SU-DHL-6 (cell line): ENCODE measurements at regions not wholly inside any gene's neighbourhood (a gene's known extent, or its start where the extent isn't known, plus 50 kb on each side); places are given as distances from the start of the nearest gene placed in this dataset.

ENCODE experiments used
- H2AFZ ChIP-seq: fragments of 200-600 bp; sonication (generic); 2 replicates; pipeline ENCODE4 v1.6.1; 2014; ENCODE audit warnings: low read depth, mild to moderate bottlenecking, moderate library complexity, mixed read lengths, antibody characterized with exemption, low read length; ENCODE audit not compliant: severe bottlenecking
- H3F3A ChIP-seq: fragments of 200-600 bp; shearing (Covaris generic); 2 replicates; pipeline ENCODE4 v1.6.0; 2016; ENCODE audit warnings: antibody characterized with exemption, mild to moderate bottlenecking; ENCODE audit not compliant: insufficient read depth
- H3K27ac ChIP-seq: fragments of 200-600 bp; sonication (generic); 2 replicates; pipeline ENCODE4 v1.5.1; 2016; ENCODE audit warnings: low read depth, mild to moderate bottlenecking, low read length, moderate library complexity, mixed read lengths
- H3K27me3 ChIP-seq: fragments of 200-600 bp; sonication (generic), shearing (Covaris generic); 2 replicates; pipeline ENCODE4 v1.6.0; 2014; ENCODE audit warnings: mild to moderate bottlenecking, low read length
- H3K36me3 ChIP-seq: fragments of 200-600 bp; sonication (generic); 2 replicates; pipeline ENCODE4 v1.6.1; 2014; ENCODE audit warnings: mild to moderate bottlenecking, low read length, mixed read lengths
- H3K4me2 ChIP-seq: fragments of 300-600, 200-600 bp; shearing (Covaris generic), sonication (generic); 2 replicates; pipeline ENCODE4 v1.6.0; 2014; ENCODE audit warnings: low read length, low read depth, mild to moderate bottlenecking; ENCODE audit not compliant: poor library complexity, severe bottlenecking
- H3K4me3 ChIP-seq: fragments of 200-600 bp; sonication (generic); 2 replicates; pipeline ENCODE4 v1.5.1; 2014; ENCODE audit warnings: antibody characterized with exemption, low read length, mild to moderate bottlenecking, mixed read lengths; ENCODE audit not compliant: insufficient read depth, poor library complexity, severe bottlenecking
- H3K79me2 ChIP-seq: fragments of 200-600 bp; sonication (generic); 2 replicates; pipeline ENCODE4 v1.6.1; 2014; ENCODE audit warnings: mild to moderate bottlenecking, low read length, moderate library complexity; ENCODE audit not compliant: insufficient read depth
- H3K9ac ChIP-seq: fragments of 200-600 bp; sonication (generic); 2 replicates; pipeline ENCODE4 v1.7.0; 2014; ENCODE audit warnings: mild to moderate bottlenecking, low read length
- H3K9me2 ChIP-seq: fragments of 200-600 bp; sonication (generic); replicated peaks from 2 replicates; pipeline ENCODE4 v1.6.1; 2014; ENCODE audit warnings: low read length; ENCODE audit not compliant: insufficient read depth
- H3K9me3 ChIP-seq: fragments of 200-600 bp; sonication (generic); 2 replicates; pipeline ENCODE4 v1.6.1; 2014; ENCODE audit warnings: low read length, mixed read lengths; ENCODE audit not compliant: insufficient read depth
- H4K20me1 ChIP-seq: fragments of 200-600 bp; sonication (generic); 2 replicates; pipeline ENCODE4 v1.6.1; 2014; ENCODE audit warnings: low read depth, mild to moderate bottlenecking, antibody characterized with exemption, low read length, moderate library complexity, mixed read lengths
- CTCF ChIP-seq: fragments of 200-600 bp; sonication (generic); IDR thresholded peaks from one replicate; pipeline ENCODE4 v1.5.1; 2017; ENCODE audit warnings: antibody characterized with exemption, mild to moderate bottlenecking, low read length, moderate library complexity; ENCODE audit not compliant: insufficient read depth, poor library complexity, severe bottlenecking
- EZH2phosphoT487 ChIP-seq: fragments of 200-600 bp; sonication (generic), shearing (Covaris generic); conservative IDR thresholded peaks from 2 replicates; pipeline ENCODE4 v1.6.1; 2018; ENCODE audit warnings: mild to moderate bottlenecking, antibody characterized with exemption, low read length, moderate library complexity, mixed read lengths

GRCh38 chr4:12747154-12747553 is 737.0 kb downstream of the RAB28 start:
- Histone ChIP-seq H3K4me2 (no peak overlapping the region), H3K9me2 (no peaks in the 10 kb centered on the region), H3K36me3 (no peaks in the 10 kb centered on the region), H3K27ac (no peak overlapping the region), H3K9ac (no peak overlapping the region), H3F3A (no peaks in the 10 kb centered on the region), H3K4me3 (no peak overlapping the region), H3K9me3 (no peaks in the 10 kb centered on the region), H4K20me1 (no peaks in the 10 kb centered on the region), H2AFZ (no peak overlapping the region), H3K27me3 (no peaks in the 10 kb centered on the region), H3K79me2 (no peaks in the 10 kb centered on the region)
- TF ChIP-seq CTCF (no peak), EZH2phosphoT487 (no peak)

GRCh38 chr4:12746221-12746620 is 737.9 kb downstream of the RAB28 start:
- H3K9me2 ChIP-seq = no peaks in the 10 kb centered on the region
- H3K27ac ChIP-seq = no peak overlapping the region
- no peaks in the 10 kb centered on the region for H3K9me3 ChIP-seq
- no peak overlapping the region for H3K9ac ChIP-seq
- TF ChIP-seq EZH2phosphoT487 (no peak), CTCF (no peak)
- no peak overlapping the region for H2AFZ ChIP-seq
- no peaks in the 10 kb centered on the region for H4K20me1 ChIP-seq
- no peak overlapping the region for H3K4me3 ChIP-seq
- H3K79me2 ChIP-seq = no peaks in the 10 kb centered on the region
- no peaks in the 10 kb centered on the region for H3K36me3 ChIP-seq
- H3K27me3 ChIP-seq = no peaks in the 10 kb centered on the region
- H3F3A ChIP-seq = no peaks in the 10 kb centered on the region
- no peak overlapping the region for H3K4me2 ChIP-seq

GRCh38 chr4:12734586-12734985 is 749.6 kb downstream of the RAB28 start:
- no peaks in the 10 kb centered on the region for H4K20me1 ChIP-seq
- H3K9me2 ChIP-seq = no peaks in the 10 kb centered on the region
- no peaks in the 10 kb centered on the region for H3K79me2 ChIP-seq
- no peaks in the 10 kb centered on the region for H3K36me3 ChIP-seq
- no peak overlapping the region for H3K27ac ChIP-seq
- H3K4me3 ChIP-seq = no peak overlapping the region
- TF ChIP-seq CTCF = no peak
- no peak for TF ChIP-seq EZH2phosphoT487
- H3K27me3 ChIP-seq = no peaks in the 10 kb centered on the region
- H3K4me2 ChIP-seq = no peak overlapping the region
- no peaks in the 10 kb centered on the region for H3F3A ChIP-seq
- H2AFZ ChIP-seq = no peak overlapping the region
- no peaks in the 10 kb centered on the region for H3K9me3 ChIP-seq
- H3K9ac ChIP-seq = no peak overlapping the region
